ENCODE measurements at regions not wholly inside any gene's neighbourhood (a gene's known extent, or its start where the extent isn't known, plus 50 kb on each side); places are given as distances from the start of the nearest gene placed in this dataset.

DNA sequence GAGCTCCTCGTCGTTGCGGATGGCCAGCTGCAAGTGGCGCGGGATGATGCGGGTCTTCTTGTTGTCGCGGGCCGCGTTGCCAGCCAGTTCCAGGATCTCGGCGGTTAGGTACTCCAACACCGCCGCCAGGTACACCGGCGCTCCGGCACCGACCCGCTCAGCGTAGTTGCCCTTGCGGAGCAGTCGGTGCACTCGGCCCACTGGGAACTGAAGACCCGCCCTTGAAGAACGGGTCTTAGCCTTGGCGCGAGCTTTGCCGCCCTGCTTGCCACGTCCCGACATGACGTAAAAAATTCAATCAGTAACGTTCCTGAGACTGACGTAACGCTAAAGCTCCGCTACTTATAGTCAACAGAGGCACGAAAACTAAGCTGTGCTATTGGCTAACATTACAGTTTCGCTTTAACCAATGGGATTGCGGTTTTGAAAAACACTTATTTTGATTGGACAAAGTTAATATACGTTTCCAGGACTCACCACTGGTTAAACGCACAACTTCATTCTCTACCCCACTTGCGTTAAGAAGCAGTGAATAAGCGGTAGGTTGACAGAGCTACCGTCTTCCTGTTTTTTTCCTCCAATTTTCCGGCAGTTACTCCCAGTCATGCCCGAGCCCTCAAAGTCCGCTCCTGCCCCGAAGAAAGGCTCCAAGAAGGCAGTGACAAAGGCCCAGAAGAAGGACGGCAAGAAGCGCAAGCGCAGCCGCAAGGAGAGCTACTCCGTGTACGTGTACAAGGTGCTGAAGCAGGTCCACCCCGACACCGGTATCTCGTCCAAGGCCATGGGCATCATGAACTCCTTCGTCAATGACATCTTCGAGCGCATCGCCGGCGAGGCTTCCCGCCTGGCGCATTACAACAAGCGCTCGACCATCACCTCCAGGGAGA, 73.9 kb downstream of the OR2B2 start (continued):
- TF ChIP-seq, protein P1, sequence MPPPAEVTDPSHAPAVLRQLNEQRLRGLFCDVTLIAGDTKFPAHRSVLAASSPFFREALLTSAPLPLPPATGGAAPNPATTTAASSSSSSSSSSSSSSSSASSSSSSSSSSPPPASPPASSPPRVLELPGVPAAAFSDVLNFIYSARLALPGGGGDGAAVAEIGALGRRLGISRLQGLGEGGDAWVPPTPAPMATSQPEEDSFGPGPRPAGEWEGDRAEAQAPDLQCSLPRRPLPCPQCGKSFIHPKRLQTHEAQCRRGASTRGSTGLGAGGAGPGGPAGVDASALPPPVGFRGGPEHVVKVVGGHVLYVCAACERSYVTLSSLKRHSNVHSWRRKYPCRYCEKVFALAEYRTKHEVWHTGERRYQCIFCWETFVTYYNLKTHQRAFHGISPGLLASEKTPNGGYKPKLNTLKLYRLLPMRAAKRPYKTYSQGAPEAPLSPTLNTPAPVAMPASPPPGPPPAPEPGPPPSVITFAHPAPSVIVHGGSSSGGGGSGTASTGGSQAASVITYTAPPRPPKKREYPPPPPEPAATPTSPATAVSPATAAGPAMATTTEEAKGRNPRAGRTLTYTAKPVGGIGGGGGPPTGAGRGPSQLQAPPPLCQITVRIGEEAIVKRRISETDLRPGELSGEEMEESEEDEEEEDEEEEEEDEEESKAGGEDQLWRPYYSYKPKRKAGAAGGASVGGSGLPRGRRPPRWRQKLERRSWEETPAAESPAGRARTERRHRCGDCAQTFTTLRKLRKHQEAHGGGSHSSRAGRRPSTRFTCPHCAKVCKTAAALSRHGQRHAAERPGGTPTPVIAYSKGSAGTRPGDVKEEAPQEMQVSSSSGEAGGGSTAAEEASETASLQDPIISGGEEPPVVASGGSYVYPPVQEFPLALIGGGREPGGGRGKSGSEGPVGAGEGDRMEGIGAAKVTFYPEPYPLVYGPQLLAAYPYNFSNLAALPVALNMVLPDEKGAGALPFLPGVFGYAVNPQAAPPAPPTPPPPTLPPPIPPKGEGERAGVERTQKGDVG (CRISPR knock-in tag; IDR thresholded peaks at IDR 0.05; ENCODE audit: borderline replicate concordance) = peak; percentile 79; the same call in 1 of the 2 replicates
- TF ChIP-seq HIVEP1 (CRISPR knock-in tag; IDR thresholded peaks at IDR 0.05) (peak; percentile 67), NFATC3 (CRISPR knock-in tag; IDR thresholded peaks at IDR 0.05) (peak; percentile 41; the same call in 1 of the 2 replicates), NR2F2 (IDR thresholded peaks at IDR 0.05; ENCODE audit: borderline replicate concordance, low read depth) (peak; percentile 9; the same call in 1 of the 2 replicates), PRPF4 (IDR thresholded peaks at IDR 0.05; ENCODE audit: low read depth, low read length, poor library complexity, severe bottlenecking) (no peak), SP1 (IDR thresholded peaks at IDR 0.05) (no peak), SP1 (CRISPR knock-in tag; IDR thresholded peaks at IDR 0.05) (peak; percentile 60), ZNF121 (CRISPR knock-in tag; IDR thresholded peaks at IDR 0.05) (no peak), ZNF720 (CRISPR knock-in tag; IDR thresholded peaks at IDR 0.05) (no peak), ZNF557 (CRISPR knock-in tag; IDR thresholded peaks at IDR 0.05) (no peak), GPN1 (CRISPR knock-in tag; IDR thresholded peaks at IDR 0.05; ENCODE audit: borderline replicate concordance) (0 out of 2 replicates have a peak, but pooled peaks have one; percentile 21), ZMYM2 (CRISPR knock-in tag; IDR thresholded peaks at IDR 0.05) (peak; percentile 95), HNRNPUL1 (IDR thresholded peaks at IDR 0.05; ENCODE audit: low read depth, low read length) (no peak), JUND (CRISPR knock-in tag; IDR thresholded peaks at IDR 0.05) (peak; percentile 74; the same call in 1 of the 2 replicates), NCOR1 (IDR thresholded peaks at IDR 0.05; ENCODE audit: borderline replicate concordance, low read length) (no peak; the same call in 1 of the 2 replicates), ZNF766 (CRISPR knock-in tag; IDR thresholded peaks at IDR 0.05; ENCODE audit: borderline replicate concordance) (peak; percentile 83), HHEX (CRISPR knock-in tag; IDR thresholded peaks at IDR 0.05) (no peak), HMGA1 (CRISPR knock-in tag; conservative IDR thresholded peaks at IDR 0.05) (no peak), ZFYVE20 (CRISPR knock-in tag; IDR thresholded peaks at IDR 0.05; ENCODE audit: borderline replicate concordance, low read depth) (peak; percentile 87), CBX5 (CRISPR knock-in tag; IDR thresholded peaks at IDR 0.05; ENCODE audit: borderline replicate concordance) (0 out of 2 replicates have a peak, but pooled peaks have one; percentile 29), ZNF333 (CRISPR knock-in tag; IDR thresholded peaks at IDR 0.05; ENCODE audit: borderline replicate concordance) (peak; percentile 94; the same call in 1 of the 2 replicates), ZSCAN9 (CRISPR knock-in tag; IDR thresholded peaks at IDR 0.05; ENCODE audit: borderline replicate concordance) (peak; percentile 93; the same call in 1 of the 2 replicates)
- TF ChIP-seq, protein P2, sequence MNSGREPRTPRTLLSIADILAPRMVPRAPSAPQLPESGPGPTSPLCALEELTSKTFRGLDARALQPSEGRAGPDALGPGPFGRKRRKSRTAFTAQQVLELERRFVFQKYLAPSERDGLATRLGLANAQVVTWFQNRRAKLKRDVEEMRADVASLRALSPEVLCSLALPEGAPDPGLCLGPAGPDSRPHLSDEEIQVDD (CRISPR knock-in tag; IDR thresholded peaks at IDR 0.05; ENCODE audit: borderline replicate concordance) = no peak
- TF ChIP-seq, protein P3, sequence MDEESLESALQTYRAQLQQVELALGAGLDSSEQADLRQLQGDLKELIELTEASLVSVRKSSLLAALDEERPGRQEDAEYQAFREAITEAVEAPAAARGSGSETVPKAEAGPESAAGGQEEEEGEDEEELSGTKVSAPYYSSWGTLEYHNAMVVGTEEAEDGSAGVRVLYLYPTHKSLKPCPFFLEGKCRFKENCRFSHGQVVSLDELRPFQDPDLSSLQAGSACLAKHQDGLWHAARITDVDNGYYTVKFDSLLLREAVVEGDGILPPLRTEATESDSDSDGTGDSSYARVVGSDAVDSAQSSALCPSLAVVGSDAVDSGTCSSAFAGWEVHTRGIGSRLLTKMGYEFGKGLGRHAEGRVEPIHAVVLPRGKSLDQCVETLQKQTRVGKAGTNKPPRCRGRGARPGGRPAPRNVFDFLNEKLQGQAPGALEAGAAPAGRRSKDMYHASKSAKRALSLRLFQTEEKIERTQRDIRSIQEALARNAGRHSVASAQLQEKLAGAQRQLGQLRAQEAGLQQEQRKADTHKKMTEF (CRISPR knock-in tag; IDR thresholded peaks at IDR 0.05) = peak; percentile 88

Data from HepG2 (cell line).